NCI-H2196 treated with DMSO at 0.1 percent for 48 hours (cell line): ENCODE measurements at regions not wholly inside any gene's neighbourhood (a gene's known extent, or its start where the extent isn't known, plus 50 kb on each side); places are given as distances from the start of the nearest gene placed in this dataset.

Experiments used
- DNase-seq: peaks from one replicate; lab custom pipeline; 2025; ENCODE audit not compliant: unreplicated experiment; lab: John Stamatoyannopoulos, UW

DNA sequence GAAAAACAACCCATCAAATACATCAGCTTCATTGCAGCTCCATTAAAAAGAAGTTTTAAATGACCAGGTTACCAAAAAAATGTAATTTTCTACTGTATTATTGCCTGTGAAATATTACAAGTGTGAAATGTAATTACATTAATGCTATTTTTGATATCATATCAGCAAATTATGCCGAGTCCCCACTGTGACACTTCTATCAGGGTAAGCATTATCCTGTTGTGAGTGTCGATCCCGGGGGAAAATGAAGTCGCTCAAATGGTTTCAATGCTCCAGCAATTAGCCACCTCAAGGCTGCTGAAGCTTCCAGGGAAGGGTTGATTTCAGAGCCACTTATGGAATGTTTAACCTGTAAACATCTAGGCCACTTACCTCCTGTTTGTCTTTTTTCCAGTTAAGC lies 70.4 kb downstream of the RCN1 start:
- DNase-seq = no peak

DNA sequence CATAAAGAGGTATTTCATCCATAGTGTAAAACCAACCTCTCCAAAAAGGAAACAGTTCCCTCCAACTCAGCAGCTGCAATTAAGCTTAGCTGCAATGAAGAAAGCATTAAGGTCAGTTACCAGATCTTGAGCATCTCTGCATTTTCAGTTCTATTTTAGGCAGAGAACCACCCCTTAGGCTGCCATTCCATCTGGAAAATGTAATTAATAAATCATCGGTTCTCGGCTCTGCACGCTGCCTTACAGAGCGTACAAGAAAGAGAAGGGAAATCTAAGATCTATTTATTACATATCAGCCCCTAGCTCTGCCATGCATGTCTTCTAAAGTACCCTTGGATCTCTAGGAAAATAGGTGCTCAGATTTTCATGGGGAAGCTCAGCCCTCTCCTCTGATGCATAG lies 71.5 kb downstream of the RCN1 start:
- DNase-seq = no peak

DNA sequence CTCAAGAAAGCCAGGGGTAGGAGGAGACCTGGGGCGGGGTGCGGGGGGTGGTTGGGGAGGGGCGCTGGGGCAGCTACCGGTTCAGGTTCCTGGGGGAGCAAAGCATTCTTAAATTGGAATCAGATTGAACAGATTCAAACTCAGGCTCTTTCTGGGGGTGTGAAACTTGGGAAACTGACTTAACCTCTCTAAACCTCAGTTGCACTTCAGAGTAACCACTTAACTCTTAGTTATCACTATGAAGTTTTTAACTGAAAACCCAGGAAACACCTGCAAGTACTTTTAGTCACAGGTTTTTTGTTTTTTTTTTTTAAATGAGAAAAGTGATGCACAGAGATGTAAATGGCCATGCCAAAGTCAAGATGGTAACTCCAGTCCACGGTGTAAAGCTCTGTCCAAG lies 72.0 kb downstream of the RCN1 start:
- no peak for DNase-seq

DNA sequence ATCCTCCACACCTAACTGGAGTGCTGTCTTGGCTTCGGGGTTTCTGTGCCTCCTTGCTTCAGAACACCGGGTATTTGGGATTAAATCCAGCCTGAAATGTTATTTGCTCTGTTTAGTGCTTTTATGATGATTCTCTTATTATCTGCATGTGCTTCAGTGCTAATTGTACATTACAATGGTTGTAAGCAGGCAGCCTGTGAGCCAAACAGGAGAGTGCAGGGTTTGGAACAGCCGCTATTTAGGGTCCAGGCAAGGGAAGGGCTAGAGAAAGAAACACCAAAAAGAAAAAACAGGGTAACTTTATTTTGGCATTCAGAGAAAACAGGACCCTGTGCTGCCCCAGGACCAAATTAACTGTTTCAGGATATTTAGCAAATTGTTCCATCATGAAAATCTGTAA lies 72.7 kb downstream of the RCN1 start:
- DNase-seq = no peak

GRCh38 chr11:32164836-32165235 lies 74.0 kb downstream of the RCN1 start:
- DNase-seq = no peak

DNA sequence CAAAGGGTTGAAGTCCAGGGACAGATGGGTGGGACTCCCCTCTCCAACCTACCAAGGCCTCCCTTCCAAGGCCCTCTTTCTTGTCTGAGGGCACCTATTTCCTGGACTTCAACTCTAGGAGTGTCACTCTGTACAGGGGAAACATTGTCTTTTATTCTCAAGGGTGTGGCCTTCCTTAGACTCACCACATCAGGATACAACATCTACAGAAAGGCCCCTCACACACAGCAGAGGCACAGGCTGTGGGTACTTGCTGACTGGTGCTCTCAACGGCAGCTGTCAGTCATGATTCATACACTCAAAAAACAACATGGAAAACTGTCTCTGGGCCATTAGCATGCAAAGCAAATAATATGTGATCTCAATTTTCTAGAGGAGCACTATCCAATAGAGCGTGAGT lies 78.0 kb downstream of the RCN1 start:
- DNase-seq = no peak

- no peak for DNase-seq
Observed at GRCh38 chr11:32171445-32171844, 80.6 kb downstream of the RCN1 start.

DNA sequence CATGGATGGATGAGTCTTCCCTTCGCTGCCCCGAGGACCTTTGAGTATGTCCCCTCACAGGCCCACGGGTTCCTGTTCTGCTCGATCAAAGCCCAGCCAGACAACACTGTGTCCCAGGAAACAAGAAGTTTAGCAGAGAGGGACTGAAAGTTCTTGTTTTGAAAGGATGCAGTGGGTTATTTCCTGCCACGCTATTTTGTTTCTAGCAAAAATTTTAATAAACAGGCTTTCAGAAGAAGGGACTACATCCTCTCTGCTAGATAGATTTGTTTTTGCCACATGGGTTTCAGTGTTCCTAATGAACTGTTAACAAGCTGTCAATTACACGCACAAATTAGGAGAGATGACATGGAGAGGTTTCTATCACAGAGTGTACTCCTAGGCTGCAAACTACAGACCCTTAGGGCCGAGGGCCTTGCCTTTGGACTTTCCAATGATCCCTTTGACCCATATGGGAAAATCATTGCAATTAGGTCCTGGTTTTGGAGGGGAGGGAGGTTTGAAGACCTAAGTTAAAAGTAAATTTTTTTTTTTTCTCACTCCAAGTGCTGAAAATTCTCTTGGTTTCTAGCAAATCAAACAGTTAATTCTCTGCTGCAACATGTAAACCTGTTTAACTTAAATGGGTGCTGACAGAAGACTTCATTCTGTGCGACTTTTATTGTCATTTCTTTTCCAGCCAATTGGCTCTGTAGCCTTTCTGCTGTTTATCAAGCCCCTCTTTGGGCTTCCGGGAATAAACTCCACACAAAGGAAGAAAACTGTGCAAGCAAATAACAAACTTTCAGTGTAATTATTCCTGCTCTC lies 81.4 kb downstream of the RCN1 start:
- no peak for DNase-seq

DNA sequence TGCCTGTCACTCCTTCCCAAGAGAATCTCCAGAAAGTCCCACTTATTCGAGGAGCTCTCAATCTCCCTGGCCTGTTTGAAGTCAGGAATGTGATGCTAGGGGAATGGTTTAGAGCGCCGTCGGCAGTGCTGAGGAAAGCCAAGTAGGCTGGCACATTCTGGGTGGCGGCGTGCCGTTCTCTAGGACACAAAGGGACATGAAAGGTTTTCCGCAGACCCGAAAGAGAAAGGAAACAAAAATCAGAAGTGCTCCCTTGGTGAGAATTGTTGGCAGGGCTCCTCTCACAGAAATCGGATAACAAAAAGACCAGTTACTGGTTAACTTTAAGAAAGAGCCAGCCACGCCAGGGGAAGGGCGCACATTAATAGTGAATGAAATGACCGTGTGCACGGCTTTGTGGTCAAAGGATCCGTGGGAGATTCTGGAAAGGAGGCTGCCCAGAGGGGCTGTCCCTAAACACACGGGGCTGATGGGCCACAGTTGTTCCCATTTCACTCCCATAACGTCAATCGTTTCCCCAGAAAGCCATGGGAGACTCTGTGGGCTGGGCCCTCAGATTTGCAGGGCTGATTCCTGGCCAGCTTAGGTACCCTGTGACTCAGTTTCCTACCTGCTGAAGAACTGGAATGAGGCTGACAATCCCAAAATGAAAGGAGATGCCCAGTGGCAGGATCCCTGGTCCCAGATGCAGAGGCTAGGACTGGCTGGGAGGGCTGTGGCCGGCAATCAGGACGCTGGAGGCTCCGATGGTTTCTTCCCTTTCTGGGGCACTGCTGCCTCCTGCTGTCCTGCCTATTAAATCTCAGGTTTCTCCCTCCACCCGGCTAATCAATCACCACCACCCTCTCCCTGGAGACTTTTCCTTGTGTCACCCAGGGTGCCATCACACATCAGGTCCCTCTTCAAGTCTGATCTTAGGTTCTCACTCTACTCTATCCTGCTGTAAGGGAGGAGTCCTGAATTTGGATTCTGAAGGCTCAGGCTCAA lies 82.3 kb downstream of the RCN1 start:
- DNase-seq = no peak

GRCh38 chr11:32173977-32174376 lies 83.1 kb downstream of the RCN1 start:
- DNase-seq = no peak

- DNase-seq = peak; percentile 26
Observed at GRCh38 chr11:32176223-32176934, 85.5 kb downstream of the RCN1 start.

DNA sequence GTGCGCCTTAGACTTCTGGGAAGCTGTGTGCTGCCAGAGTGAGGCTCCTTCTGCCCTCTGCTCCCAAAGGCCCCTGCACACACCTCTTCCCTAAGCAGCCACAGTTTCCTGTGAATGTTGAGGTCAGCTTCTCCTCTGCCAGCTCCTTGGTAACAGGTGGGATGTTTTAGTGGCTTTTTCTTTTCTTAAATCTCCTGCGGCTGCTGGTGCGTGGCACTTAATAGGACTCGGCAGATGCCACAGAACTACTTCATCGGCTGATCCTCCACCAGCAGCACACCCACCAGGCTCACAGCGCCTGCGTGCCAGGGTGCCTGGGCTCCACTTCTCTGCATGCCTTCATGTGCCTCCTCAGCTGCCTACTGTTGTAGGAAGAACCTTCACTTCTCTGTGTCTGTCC lies 87.8 kb downstream of the RCN1 start:
- DNase-seq = no peak

GRCh38 chr11:32183512-32183911 lies 92.6 kb downstream of the RCN1 start:
- DNase-seq = no peak

DNA sequence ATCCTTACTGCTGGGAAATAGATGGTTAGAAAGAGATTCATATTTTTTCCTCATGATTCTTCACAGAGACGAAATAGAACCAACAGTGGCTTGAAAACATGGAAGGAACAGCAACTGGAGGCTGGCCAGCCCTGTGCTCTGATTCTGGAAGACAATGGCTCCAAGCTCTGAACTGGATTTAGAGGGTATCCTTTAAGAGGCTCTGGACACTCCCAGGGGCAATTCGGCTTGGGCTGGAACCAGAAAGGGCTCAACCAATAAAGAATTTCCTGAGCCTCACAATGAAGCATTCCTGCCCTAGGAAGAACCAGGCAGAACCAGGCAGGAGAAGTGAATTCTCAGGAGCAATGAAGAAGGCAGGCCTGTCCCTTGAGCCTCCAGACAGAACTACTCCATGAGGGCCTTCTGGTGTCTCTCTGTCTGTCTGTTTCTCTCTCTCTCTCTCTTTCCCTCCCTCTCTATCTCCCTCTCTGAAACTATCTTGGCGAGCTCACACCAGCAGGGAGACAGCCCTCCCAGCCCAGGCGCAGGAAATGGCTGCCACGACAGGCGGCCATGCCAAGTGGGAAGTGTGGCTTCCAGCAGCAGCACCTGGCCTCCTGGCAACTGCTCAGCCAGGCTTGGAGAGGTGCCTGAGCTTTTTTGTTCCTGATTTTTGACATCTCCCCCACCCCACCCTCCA lies 93.3 kb downstream of the RCN1 start:
- no peak for DNase-seq

GRCh38 chr11:32184723-32185376 lies 94.0 kb downstream of the RCN1 start:
- DNase-seq = no peak

DNA sequence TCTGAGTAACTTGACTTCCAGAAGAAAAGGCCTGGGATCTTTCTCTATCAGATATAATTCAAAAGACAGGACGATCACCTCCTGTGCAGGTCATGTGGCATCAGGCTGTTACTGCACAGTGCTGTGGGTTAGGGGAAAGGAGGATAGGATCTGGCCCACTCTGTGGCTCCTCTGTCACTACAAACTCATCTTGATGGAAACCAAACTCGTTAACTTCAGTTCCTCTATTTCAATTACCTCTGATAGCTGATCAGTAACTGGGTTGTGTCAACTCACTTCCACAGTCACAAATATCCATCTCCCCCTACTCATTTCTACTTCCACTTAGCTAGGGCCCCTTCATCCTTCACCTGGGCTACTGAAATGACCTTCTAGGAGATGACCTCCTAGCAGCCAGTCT lies 95.2 kb downstream of the RCN1 start:
- no peak for DNase-seq

- no peak for DNase-seq
Observed at GRCh38 chr11:32187111-32187510, 96.2 kb downstream of the RCN1 start.

- no peak for DNase-seq
Observed at GRCh38 chr11:32188785-32189184, 97.9 kb downstream of the RCN1 start.

DNA sequence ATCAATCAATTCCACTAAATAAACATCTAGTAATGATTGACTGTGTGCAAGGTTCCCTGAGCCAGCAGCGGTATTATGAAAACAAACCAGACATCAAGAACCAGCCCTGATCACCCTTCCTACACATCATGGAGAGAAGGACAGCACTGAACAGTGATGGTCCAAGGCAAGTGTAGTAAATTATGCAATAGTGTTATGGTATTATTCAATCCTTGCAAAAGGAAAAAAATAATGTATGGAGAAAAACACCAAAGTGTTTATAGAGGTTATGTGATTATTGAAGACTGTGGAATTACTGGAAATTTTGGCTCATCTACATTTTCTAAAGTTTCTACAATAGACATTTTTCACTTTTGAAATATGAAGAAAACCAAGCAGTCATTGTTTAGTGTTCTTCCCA lies 105.3 kb downstream of the RCN1 start:
- DNase-seq = no peak

GRCh38 chr11:32198053-32198452 lies 107.2 kb downstream of the RCN1 start:
- no peak for DNase-seq
